ENCODE measurements at regions not wholly inside any gene's neighbourhood (a gene's known extent, or its start where the extent isn't known, plus 50 kb on each side); places are given as distances from the start of the nearest gene placed in this dataset.

- Histone ChIP-seq H3K4me2 (ENCODE audit: low read length) (no peak overlapping the region), H3K79me2 (ENCODE audit: insufficient read depth, low read length) (no peaks in the 10 kb centered on the region), H3K4me1 (ENCODE audit: insufficient read depth, low read length, severe bottlenecking) (no peaks in the 10 kb centered on the region), H3K9me3 (ENCODE audit: low read length) (no peaks in the 10 kb centered on the region), H3K9me2 (ENCODE audit: low read depth, low read length) (no peaks in the 10 kb centered on the region), H3K27ac (ENCODE audit: low read depth, low read length, poor library complexity, severe bottlenecking) (no peak overlapping the region), H3K36me3 (ENCODE audit: insufficient read depth, low read length) (no peaks in the 10 kb centered on the region), H3K27me3 (ENCODE audit: insufficient read depth, low read length) (0 out of 2 replicates have a peak, but pooled peaks cover 6% of the 10 kb centered on the region), H2AFZ (ENCODE audit: low read length) (no peak overlapping the region), H3F3A (ENCODE audit: insufficient read depth, low read length) (no peaks in the 10 kb centered on the region), H4K20me1 (ENCODE audit: insufficient read depth, low read length) (no peaks in the 10 kb centered on the region), H3K9ac (ENCODE audit: low read length) (no peak overlapping the region), H3K4me3 (ENCODE audit: low read depth, low read length, poor library complexity, severe bottlenecking) (no peak overlapping the region)
- TF ChIP-seq EZH2 (IDR thresholded peaks at IDR 0.05; ENCODE audit: borderline replicate concordance, low read length) (no peak), CTCF (IDR thresholded peaks at IDR 0.05; ENCODE audit: low read length) (no peak)
Measured at GRCh38 chr12:34357791-34358190, 335.5 kb downstream of the ALG10 start.

- Histone ChIP-seq H3K9ac (ENCODE audit: low read length) (no peak overlapping the region), H3K27me3 (ENCODE audit: insufficient read depth, low read length) (0 out of 2 replicates have a peak, but pooled peaks cover 6% of the 10 kb centered on the region), H3K9me2 (ENCODE audit: low read depth, low read length) (no peaks in the 10 kb centered on the region), H4K20me1 (ENCODE audit: insufficient read depth, low read length) (no peaks in the 10 kb centered on the region), H3K9me3 (ENCODE audit: low read length) (no peaks in the 10 kb centered on the region), H3K4me1 (ENCODE audit: insufficient read depth, low read length, severe bottlenecking) (no peaks in the 10 kb centered on the region), H3K36me3 (ENCODE audit: insufficient read depth, low read length) (no peaks in the 10 kb centered on the region), H2AFZ (ENCODE audit: low read length) (no peak overlapping the region), H3K4me3 (ENCODE audit: low read depth, low read length, poor library complexity, severe bottlenecking) (no peak overlapping the region), H3K79me2 (ENCODE audit: insufficient read depth, low read length) (no peaks in the 10 kb centered on the region), H3K27ac (ENCODE audit: low read depth, low read length, poor library complexity, severe bottlenecking) (no peak overlapping the region), H3F3A (ENCODE audit: insufficient read depth, low read length) (no peaks in the 10 kb centered on the region), H3K4me2 (ENCODE audit: low read length) (no peak overlapping the region)
- TF ChIP-seq EZH2 (IDR thresholded peaks at IDR 0.05; ENCODE audit: borderline replicate concordance, low read length) (no peak), CTCF (IDR thresholded peaks at IDR 0.05; ENCODE audit: low read length) (no peak)
Measured at GRCh38 chr12:34358198-34358597, 335.9 kb downstream of the ALG10 start.

GRCh38 chr12:34361721-34362316, 339.5 kb downstream of the ALG10 start:
- H3K4me2 ChIP-seq (ENCODE audit: low read length) = no peak overlapping the region
- H3F3A ChIP-seq (ENCODE audit: insufficient read depth, low read length) = no peaks in the 10 kb centered on the region
- H3K79me2 ChIP-seq (ENCODE audit: insufficient read depth, low read length) = no peaks in the 10 kb centered on the region
- H3K9me2 ChIP-seq (ENCODE audit: low read depth, low read length) = no peaks in the 10 kb centered on the region
- H2AFZ ChIP-seq (ENCODE audit: low read length) = no peak overlapping the region
- 0 out of 2 replicates have a peak, but pooled peaks cover 6% of the 10 kb centered on the region for H3K27me3 ChIP-seq (ENCODE audit: insufficient read depth, low read length)
- no peaks in the 10 kb centered on the region for H3K36me3 ChIP-seq (ENCODE audit: insufficient read depth, low read length)
- TF ChIP-seq EZH2 (IDR thresholded peaks at IDR 0.05; ENCODE audit: borderline replicate concordance, low read length) = no peak
- TF ChIP-seq CTCF (IDR thresholded peaks at IDR 0.05; ENCODE audit: low read length) = no peak
- no peaks in the 10 kb centered on the region for H4K20me1 ChIP-seq (ENCODE audit: insufficient read depth, low read length)
- H3K4me1 ChIP-seq (ENCODE audit: insufficient read depth, low read length, severe bottlenecking) = no peaks in the 10 kb centered on the region
- no peak overlapping the region for H3K27ac ChIP-seq (ENCODE audit: low read depth, low read length, poor library complexity, severe bottlenecking)
- no peaks in the 10 kb centered on the region for H3K9me3 ChIP-seq (ENCODE audit: low read length)
- no peak overlapping the region for H3K9ac ChIP-seq (ENCODE audit: low read length)
- no peak overlapping the region for H3K4me3 ChIP-seq (ENCODE audit: low read depth, low read length, poor library complexity, severe bottlenecking)
